A673 (cell line): ENCODE measurements at regions not wholly inside any gene's neighbourhood (a gene's known extent, or its start where the extent isn't known, plus 50 kb on each side); places are given as distances from the start of the nearest gene placed in this dataset.

Experiments
- BruUV-seq: library from RNA; stranded (reverse); fragments of 400-500 nt; replicated peaks from 2 replicates; lab custom pipeline; 2021; lab: Mats Ljungman, UMichigan
- CTCF ChIA-PET: fragments of 300-600 bp; sonication (Branson Sonifier 250); formaldehyde crosslinking; loops from one replicate; lab custom pipeline; 2022; ENCODE audit warnings: antibody characterized with exemption; lab: Charles Lee
- POLR2A ChIA-PET: fragments of 300-600 bp; sonication (Branson Sonifier 250); formaldehyde crosslinking; loops from one replicate; lab custom pipeline; 2022; ENCODE audit warnings: antibody characterized with exemption; ENCODE audit not compliant: low non-redundant PET; lab: Charles Lee
- DNase-seq: peaks from one replicate; pipeline ENCODE4 v3.0.0-alpha.2; 2015; ENCODE audit warnings: low spot score
- H3K27ac ChIP-seq: fragments of 200-600 bp; sonication (generic); 2 replicates; pipeline ENCODE4 v1.5.1; 2016; ENCODE audit warnings: mixed run types, low read depth, mild to moderate bottlenecking, mixed read lengths, antibody characterized with exemption, low read length; ENCODE audit not compliant: poor library complexity, severe bottlenecking
- H3K27me3 ChIP-seq: fragments of 200-600 bp; sonication (generic); replicated peaks from 2 replicates; pipeline ENCODE4 v1.6.1; 2017; ENCODE audit warnings: mixed run types, low read depth, mild to moderate bottlenecking, mixed read lengths, antibody characterized with exemption, low read length; ENCODE audit not compliant: insufficient read depth, poor library complexity
- H3K36me3 ChIP-seq: fragments of 200-600 bp; sonication (generic); 2 replicates; pipeline ENCODE4 v1.6.1; 2016; ENCODE audit warnings: mixed run types, mild to moderate bottlenecking, mixed read lengths, antibody characterized with exemption, low read length; ENCODE audit not compliant: insufficient read depth, poor library complexity, severe bottlenecking
- H3K4me1 ChIP-seq: fragments of 200-600 bp; sonication (generic); 2 replicates; pipeline ENCODE4 v1.6.1; 2017; ENCODE audit warnings: mixed run types, mild to moderate bottlenecking, mixed read lengths, antibody characterized with exemption, low read length; ENCODE audit not compliant: insufficient read depth, poor library complexity, severe bottlenecking
- H3K4me3 ChIP-seq: fragments of 200-600 bp; sonication (generic); 2 replicates; pipeline ENCODE4 v1.5.1; 2016; ENCODE audit warnings: low read depth, mixed run types, mild to moderate bottlenecking, mixed read lengths, low read length; ENCODE audit not compliant: poor library complexity, severe bottlenecking
- H3K9me3 ChIP-seq: fragments of 200-600 bp; sonication (generic); 2 replicates; pipeline ENCODE4 v1.6.1; 2016; ENCODE audit warnings: mixed run types, low read depth, mild to moderate bottlenecking, mixed read lengths, antibody characterized with exemption, low read length; ENCODE audit not compliant: poor library complexity, severe bottlenecking
- CTCF ChIP-seq: fragments of 300-800, 200-600 bp; sonication (generic); conservative IDR thresholded peaks from 2 replicates; pipeline ENCODE4 v1.5.1; 2017; ENCODE audit warnings: low read depth, mild to moderate bottlenecking, antibody characterized with exemption, low read length, moderate library complexity, mixed read lengths
- EZH2 ChIP-seq: fragments of 200-600 bp; sonication (generic); IDR thresholded peaks from 2 replicates; pipeline ENCODE4 v1.6.1; 2017; ENCODE audit warnings: borderline replicate concordance, low read depth, mild to moderate bottlenecking, mixed read lengths, antibody characterized with exemption, low read length; ENCODE audit not compliant: poor library complexity, severe bottlenecking
- intact Hi-C: fragments of 100-400 bp; cut with micrococcal nuclease; formaldehyde crosslinking; loops from one replicate; pipeline ENCODE4 v1.10.0; 2022; ENCODE audit not compliant: unreplicated experiment

DNA sequence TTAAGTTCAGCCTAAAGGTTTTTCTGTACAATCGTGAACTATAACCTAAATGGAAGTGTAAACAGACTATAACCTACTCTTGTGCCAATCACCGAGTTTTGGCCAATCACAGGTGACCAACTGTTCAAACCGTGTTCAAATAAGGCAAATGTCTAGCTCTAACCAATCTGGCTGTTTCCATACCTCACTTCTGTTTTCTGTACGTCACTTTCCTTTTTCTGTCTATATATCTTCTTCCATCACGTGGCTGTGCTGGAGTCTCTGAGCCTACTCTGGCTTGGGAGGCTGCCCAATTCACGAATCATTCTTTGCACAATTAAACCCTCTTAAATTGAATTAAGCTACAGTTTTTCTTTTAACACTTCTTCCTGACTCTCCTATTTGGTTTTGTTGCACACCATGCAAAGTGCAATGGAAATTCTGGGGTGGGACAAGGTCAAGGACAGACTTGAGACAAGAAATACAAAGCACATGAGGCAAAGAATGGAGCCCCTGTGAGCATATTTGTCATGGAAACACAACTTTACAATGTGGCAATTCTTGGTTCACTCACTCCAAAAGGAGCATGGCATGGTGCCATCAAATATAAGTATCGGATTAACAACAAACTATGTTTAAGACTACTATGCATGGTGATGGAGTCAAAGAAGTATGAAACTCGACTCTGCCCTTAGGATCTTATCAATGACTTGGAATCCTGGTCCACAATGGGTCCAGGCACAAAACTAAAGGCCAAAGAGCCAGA is 115.7 kb upstream of the FAM9B start:
- Histone ChIP-seq H3K4me1 (peaks cover 22% of the 10 kb centered on the region), H3K4me3 (no peak overlapping the region), H3K9me3 (peaks cover 18% of the 10 kb centered on the region), H3K36me3 (no peaks in the 10 kb centered on the region), H3K27me3 (no peaks in the 10 kb centered on the region), H3K27ac (peak overlapping the region; percentile 21)
- CTCF ChIA-PET, result no interaction called here
- intact Hi-C loops, result loop anchor here (10.0 kb wide), 2 partner anchors 195 to 315 kb away; partner anchors contain the start of gene TBL1X
- POLR2A ChIA-PET, result no interaction called here
- DNase-seq, result peak; percentile 49
- BruUV-seq, result no TSS peak
- TF ChIP-seq CTCF (no peak), EZH2 (no peak)

GRCh38 chrX:9151772-9152307 is 117.9 kb upstream of the FAM9B start:
- TF ChIP-seq EZH2, result no peak
- no peak for TF ChIP-seq CTCF
- Histone ChIP-seq H3K4me3 (no peak overlapping the region), H3K27ac (no peak overlapping the region), H3K36me3 (no peaks in the 10 kb centered on the region), H3K4me1 (peaks cover 17% of the 10 kb centered on the region), H3K27me3 (no peaks in the 10 kb centered on the region), H3K9me3 (peaks cover 22% of the 10 kb centered on the region)
- intact Hi-C loops, result no loop called here
- no TSS peak for BruUV-seq
- CTCF ChIA-PET, result interaction anchor here (0.6 kb wide), 1 partner anchor 157 kb away, joined by 7 read pairs; no protein-coding TSS in a partner anchor
- DNase-seq, result no peak
- POLR2A ChIA-PET, result no interaction called here

DNA sequence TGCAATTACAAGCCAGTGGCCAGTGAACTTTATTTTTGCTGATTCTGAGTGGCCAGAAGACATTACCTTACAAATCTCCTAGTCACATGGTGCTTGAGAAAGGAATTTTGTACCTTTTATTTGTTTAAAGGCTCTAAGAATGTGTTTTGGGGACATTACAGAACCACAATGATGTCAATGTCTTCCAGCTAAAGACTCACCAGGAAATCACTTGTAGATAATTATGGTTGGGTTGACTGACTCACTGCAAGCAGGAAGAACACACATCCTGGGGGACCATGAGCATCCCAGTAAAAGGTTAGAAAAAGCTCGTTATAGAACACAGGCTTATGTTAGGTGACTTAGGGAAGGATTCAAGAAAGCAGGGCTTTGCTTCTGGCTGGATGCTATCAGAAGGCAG is 119.4 kb upstream of the FAM9B start:
- DNase-seq, result peak; percentile 22
- intact Hi-C loops, result no loop called here

More for the DNA sequence above, 119.4 kb upstream of the FAM9B start:
- no TSS peak for BruUV-seq
- no peak overlapping the region for H3K4me3 ChIP-seq
- H3K27me3 ChIP-seq, result no peaks in the 10 kb centered on the region
- H3K27ac ChIP-seq, result no peak overlapping the region
- CTCF ChIA-PET, result no interaction called here
- no peak for TF ChIP-seq CTCF
- TF ChIP-seq EZH2, result no peak
- peaks cover 22% of the 10 kb centered on the region for H3K9me3 ChIP-seq
- peaks cover 17% of the 10 kb centered on the region for H3K4me1 ChIP-seq
- POLR2A ChIA-PET, result no interaction called here
- H3K36me3 ChIP-seq, result no peaks in the 10 kb centered on the region
